ENCODE measurements at regions not wholly inside any gene's neighbourhood (a gene's known extent, or its start where the extent isn't known, plus 50 kb on each side); places are given as distances from the start of the nearest gene placed in this dataset.

GRCh38 chr1:4974981-4975685 lies 320.7 kb downstream of the AJAP1 start:
- TF ChIP-seq CTCF (IDR thresholded peaks at IDR 0.05) (no peak), POLR2A (IDR thresholded peaks at IDR 0.05) (no peak)
